Testis (tissue), 2 donors: ENCODE measurements at regions not wholly inside any gene's neighbourhood (a gene's known extent, or its start where the extent isn't known, plus 50 kb on each side); places are given as distances from the start of the nearest gene placed in this dataset.

Source experiments
- POLR2A ChIP-seq: fragments of 450-650 bp; IDR thresholded peaks from one replicate; pipeline ENCODE4 v1.6.1; 2017; ENCODE audit warnings: antibody characterized with exemption, mild to moderate bottlenecking, moderate library complexity
- TF ChIP-seq, protein P1 (sequence below), 3 experiments: fragments of 450-650 bp in 2 of 3; fragments of 200-600 bp in 1 of 3; sonication (generic) in 1 of 3; IDR thresholded peaks; one replicate each; pipeline ENCODE4 v1.5.1; 2016 to 2019; ENCODE audit warnings: antibody characterized with exemption in 3 of 3, mild to moderate bottlenecking in 2 of 3, moderate library complexity in 1 of 3

DNA sequence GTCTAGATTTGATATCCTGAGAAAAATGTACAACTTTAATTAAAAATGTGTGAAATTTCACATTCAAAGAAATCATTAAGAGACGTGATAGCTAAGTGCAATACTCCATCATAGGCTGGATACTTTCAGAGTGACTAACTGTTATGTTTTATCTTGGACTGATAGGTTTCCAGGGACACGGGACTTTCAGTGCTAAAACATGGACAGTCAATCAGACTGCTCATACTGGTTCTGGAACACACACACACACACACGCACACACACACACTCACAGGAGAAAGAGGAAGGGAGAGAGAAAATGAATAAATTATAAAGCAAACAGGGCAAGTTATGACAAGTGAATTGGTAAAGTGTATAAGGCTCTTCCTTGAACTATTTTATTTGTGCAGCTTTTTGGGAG lies 955.9 kb downstream of the SLITRK5 start:
- TF ChIP-seq, protein P1, sequence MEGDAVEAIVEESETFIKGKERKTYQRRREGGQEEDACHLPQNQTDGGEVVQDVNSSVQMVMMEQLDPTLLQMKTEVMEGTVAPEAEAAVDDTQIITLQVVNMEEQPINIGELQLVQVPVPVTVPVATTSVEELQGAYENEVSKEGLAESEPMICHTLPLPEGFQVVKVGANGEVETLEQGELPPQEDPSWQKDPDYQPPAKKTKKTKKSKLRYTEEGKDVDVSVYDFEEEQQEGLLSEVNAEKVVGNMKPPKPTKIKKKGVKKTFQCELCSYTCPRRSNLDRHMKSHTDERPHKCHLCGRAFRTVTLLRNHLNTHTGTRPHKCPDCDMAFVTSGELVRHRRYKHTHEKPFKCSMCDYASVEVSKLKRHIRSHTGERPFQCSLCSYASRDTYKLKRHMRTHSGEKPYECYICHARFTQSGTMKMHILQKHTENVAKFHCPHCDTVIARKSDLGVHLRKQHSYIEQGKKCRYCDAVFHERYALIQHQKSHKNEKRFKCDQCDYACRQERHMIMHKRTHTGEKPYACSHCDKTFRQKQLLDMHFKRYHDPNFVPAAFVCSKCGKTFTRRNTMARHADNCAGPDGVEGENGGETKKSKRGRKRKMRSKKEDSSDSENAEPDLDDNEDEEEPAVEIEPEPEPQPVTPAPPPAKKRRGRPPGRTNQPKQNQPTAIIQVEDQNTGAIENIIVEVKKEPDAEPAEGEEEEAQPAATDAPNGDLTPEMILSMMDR (IDR thresholded peaks at IDR 0.05) = no peak
- TF ChIP-seq POLR2A = no peak
